ENCODE measurements at regions not wholly inside any gene's neighbourhood (a gene's known extent, or its start where the extent isn't known, plus 50 kb on each side); places are given as distances from the start of the nearest gene placed in this dataset.

- TF ChIP-seq POLR2A (IDR thresholded peaks at IDR 0.05; ENCODE audit: extremely low read depth, insufficient read length): no peak
- no peak for TF ChIP-seq MYC (IDR thresholded peaks at IDR 0.05; ENCODE audit: low read depth, low read length)
- no peak for TF ChIP-seq CTCF (IDR thresholded peaks at IDR 0.05; ENCODE audit: low read depth, low read length)
- no peak for TF ChIP-seq MAX (IDR thresholded peaks at IDR 0.05; ENCODE audit: low read depth, low read length)
- DNase-seq (ENCODE audit: low read depth): no peak
- H3K4me3 ChIP-seq (ENCODE audit: low read depth, low read length): no peak overlapping the region
These were observed 208.9 kb upstream of the WSCD1 start for GRCh38 chr17:5861246-5861645.

- no peak overlapping the region for H3K4me3 ChIP-seq (ENCODE audit: low read depth, low read length)
- no peak for DNase-seq (ENCODE audit: low read depth)
- TF ChIP-seq MYC (IDR thresholded peaks at IDR 0.05; ENCODE audit: low read depth, low read length) (no peak), POLR2A (IDR thresholded peaks at IDR 0.05; ENCODE audit: extremely low read depth, insufficient read length) (no peak), CTCF (IDR thresholded peaks at IDR 0.05; ENCODE audit: low read depth, low read length) (no peak), MAX (IDR thresholded peaks at IDR 0.05; ENCODE audit: low read depth, low read length) (no peak)
These were observed 208.3 kb upstream of the WSCD1 start for GRCh38 chr17:5861854-5862253.

GRCh38 chr17:5862395-5862794 is 207.8 kb upstream of the WSCD1 start:
- no peak for DNase-seq (ENCODE audit: low read depth)
- H3K4me3 ChIP-seq (ENCODE audit: low read depth, low read length): no peak overlapping the region
- TF ChIP-seq POLR2A (IDR thresholded peaks at IDR 0.05; ENCODE audit: extremely low read depth, insufficient read length) (no peak), MYC (IDR thresholded peaks at IDR 0.05; ENCODE audit: low read depth, low read length) (no peak), MAX (IDR thresholded peaks at IDR 0.05; ENCODE audit: low read depth, low read length) (no peak), CTCF (IDR thresholded peaks at IDR 0.05; ENCODE audit: low read depth, low read length) (no peak)

- TF ChIP-seq CTCF (IDR thresholded peaks at IDR 0.05; ENCODE audit: low read depth, low read length): no peak
- TF ChIP-seq MYC (IDR thresholded peaks at IDR 0.05; ENCODE audit: low read depth, low read length): no peak
- no peak for TF ChIP-seq MAX (IDR thresholded peaks at IDR 0.05; ENCODE audit: low read depth, low read length)
- no peak for TF ChIP-seq POLR2A (IDR thresholded peaks at IDR 0.05; ENCODE audit: extremely low read depth, insufficient read length)
These were observed 205.2 kb upstream of the WSCD1 start for GRCh38 chr17:5864741-5865657.

GRCh38 chr17:5866978-5867377 is 203.2 kb upstream of the WSCD1 start:
- no peak overlapping the region for H3K4me3 ChIP-seq (ENCODE audit: low read depth, low read length)
- DNase-seq (ENCODE audit: low read depth): no peak
- TF ChIP-seq MYC (IDR thresholded peaks at IDR 0.05; ENCODE audit: low read depth, low read length) (no peak), POLR2A (IDR thresholded peaks at IDR 0.05; ENCODE audit: extremely low read depth, insufficient read length) (no peak), MAX (IDR thresholded peaks at IDR 0.05; ENCODE audit: low read depth, low read length) (no peak), CTCF (IDR thresholded peaks at IDR 0.05; ENCODE audit: low read depth, low read length) (no peak)

More at GRCh38 chr17:5864741-5865657, 205.2 kb upstream of the WSCD1 start:
- no peak for DNase-seq (ENCODE audit: low read depth)
- H3K4me3 ChIP-seq (ENCODE audit: low read depth, low read length): no peak overlapping the region

Measured in NB4 (cell line).